ENCODE measurements at regions not wholly inside any gene's neighbourhood (a gene's known extent, or its start where the extent isn't known, plus 50 kb on each side); places are given as distances from the start of the nearest gene placed in this dataset.

DNA sequence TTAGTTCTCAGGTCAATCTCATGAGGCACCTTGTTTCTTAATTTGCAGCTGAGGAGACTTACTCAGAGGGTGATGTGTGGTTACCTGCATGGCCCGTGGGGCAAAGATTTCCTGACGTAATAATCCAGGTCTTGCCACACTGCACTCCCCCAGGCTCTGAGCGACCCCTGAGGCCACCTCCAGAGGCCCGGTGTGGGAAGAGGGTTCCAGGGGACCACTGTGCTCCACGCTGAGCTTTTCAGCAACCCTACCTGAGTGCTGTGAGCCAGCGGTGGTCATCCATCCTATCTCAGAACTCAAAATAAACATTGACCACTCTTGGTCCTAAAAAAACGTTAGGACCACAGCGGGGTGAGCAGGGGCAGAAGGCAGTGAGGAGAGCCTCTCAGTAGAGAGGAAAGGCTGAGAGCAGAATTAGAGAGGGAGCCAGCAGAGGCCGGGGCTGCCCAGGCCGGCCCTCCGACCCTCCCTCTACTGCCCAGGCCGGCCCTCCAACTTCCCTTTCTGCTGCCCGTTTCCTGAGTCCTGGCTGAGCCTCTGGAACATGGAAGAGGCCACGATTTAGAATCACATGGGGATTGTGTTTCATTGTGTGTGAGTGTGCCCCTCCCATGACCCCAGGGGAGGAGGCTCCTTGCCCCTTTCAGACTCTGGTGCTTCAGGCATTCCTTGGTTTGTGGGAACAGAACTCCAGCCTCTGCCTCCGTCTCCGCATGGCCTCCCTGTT is 188.2 kb upstream of the DIO3 start:
- intact Hi-C loops (cut with DNase I; ENCODE audit: low total_unique reads): no loop called here
- Histone ChIP-seq H3K9me3 (no peaks in the 10 kb centered on the region), H3K4me3 (no peak overlapping the region), H3K36me3 (no peaks in the 10 kb centered on the region), H3K27ac (no peak overlapping the region), H3K27me3 (peaks cover 0 to 2% of the 10 kb centered on the region in 2 donors), H3K4me1 (peaks cover 0 to 17% (median 9%) of the 10 kb centered on the region in 4 donors)
- TF ChIP-seq CTCF (IDR thresholded peaks at IDR 0.05): no peak
- no peak for DNase-seq

GRCh38 chr14:101373690-101374295 is 187.5 kb upstream of the DIO3 start:
- Histone ChIP-seq H3K4me1 (peaks cover 0 to 17% (median 9%) of the 10 kb centered on the region in 4 donors), H3K36me3 (no peaks in the 10 kb centered on the region), H3K27ac (no peak overlapping the region), H3K4me3 (no peak overlapping the region), H3K9me3 (no peaks in the 10 kb centered on the region), H3K27me3 (peaks cover 0 to 2% of the 10 kb centered on the region in 2 donors)
- DNase-seq: no peak
- intact Hi-C loops (cut with DNase I; ENCODE audit: low total_unique reads): no loop called here
- no peak for TF ChIP-seq CTCF (IDR thresholded peaks at IDR 0.05)

DNA sequence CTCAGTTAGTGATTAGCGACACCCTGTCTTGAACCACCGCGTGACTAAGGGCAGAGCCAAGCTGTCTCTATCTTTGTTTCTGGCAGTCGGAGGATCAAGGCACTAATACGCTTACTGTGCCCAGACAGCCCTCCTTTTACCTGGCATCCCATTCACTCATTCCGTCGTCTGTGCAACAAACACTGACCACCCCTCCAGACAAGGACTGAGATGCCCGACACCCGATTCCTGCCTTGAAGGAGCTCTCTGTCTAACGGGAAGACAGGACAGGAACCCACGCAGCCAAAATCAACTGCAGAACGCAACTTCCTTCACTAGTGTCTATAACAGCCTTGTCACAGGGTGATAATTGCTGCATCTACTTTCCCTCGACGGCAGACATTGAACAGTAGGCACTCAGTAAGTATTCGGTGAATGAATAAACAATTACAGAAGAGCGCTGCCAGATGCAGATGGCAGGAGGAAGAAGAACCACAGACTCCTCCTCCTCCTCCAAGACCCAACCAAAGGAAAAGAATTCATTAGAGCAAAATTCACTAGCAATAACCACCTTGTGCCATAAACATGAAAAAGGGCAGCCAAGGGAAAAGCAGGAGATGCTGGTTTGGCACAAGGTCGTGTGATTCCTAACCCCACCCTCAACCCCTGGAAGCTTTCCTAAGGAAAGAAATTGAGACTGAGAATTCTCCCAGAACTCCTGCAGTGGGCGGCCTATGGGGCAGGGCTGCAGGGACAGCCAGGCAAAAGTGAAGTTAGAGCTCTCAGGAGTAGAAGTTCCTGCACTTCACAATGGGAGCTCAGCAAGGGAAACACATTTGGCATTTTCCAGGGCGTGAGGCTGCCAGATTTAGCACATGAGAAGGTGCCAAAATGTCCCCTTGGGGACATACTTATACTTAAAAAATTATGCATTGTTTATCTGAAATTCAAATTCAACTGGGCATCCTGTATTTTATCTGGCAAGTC is 186.6 kb upstream of the DIO3 start:
- intact Hi-C loops (cut with DNase I; ENCODE audit: low total_unique reads): no loop called here
- TF ChIP-seq CTCF (IDR thresholded peaks at IDR 0.05): no peak
- Histone ChIP-seq H3K27me3 (peaks cover 0 to 2% of the 10 kb centered on the region in 2 donors), H3K27ac (no peak overlapping the region), H3K9me3 (no peaks in the 10 kb centered on the region), H3K4me1 (peaks cover 0 to 17% (median 9%) of the 10 kb centered on the region in 4 donors), H3K36me3 (no peaks in the 10 kb centered on the region), H3K4me3 (no peak overlapping the region)
- no peak for DNase-seq

DNA sequence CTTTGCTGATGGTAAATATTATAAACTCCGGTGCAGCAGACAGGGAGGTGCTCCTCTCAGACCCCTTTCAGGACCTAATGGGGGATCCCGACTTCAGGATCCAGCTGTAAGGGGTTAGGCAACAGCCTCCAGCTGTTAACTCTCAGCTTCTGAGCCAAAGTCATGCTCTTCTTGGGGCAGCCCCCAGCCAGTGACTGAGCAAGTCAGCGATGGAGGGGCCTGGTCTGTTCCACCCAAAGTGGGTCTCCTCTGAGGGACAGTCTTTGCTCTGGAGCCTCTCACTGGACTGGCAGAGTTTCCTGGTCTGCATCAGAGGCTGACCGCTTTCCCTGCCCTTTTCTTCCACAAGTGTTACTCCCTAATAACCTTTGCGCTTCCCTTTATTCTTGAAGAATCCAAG is 184.2 kb upstream of the DIO3 start:
- intact Hi-C loops (cut with DNase I; ENCODE audit: low total_unique reads): no loop called here
- no peaks in the 10 kb centered on the region for H3K36me3 ChIP-seq
- DNase-seq: no peak
- peaks cover 0 to 7% (median 0%) of the 10 kb centered on the region in 3 donors for H3K9me3 ChIP-seq
- H3K4me3 ChIP-seq: no peak overlapping the region
- H3K27ac ChIP-seq: no peak overlapping the region
- TF ChIP-seq CTCF (IDR thresholded peaks at IDR 0.05): no peak
- peaks cover 0 to 2% of the 10 kb centered on the region in 2 donors for H3K27me3 ChIP-seq
- peaks cover 0 to 17% (median 9%) of the 10 kb centered on the region in 4 donors for H3K4me1 ChIP-seq

GRCh38 chr14:101379842-101380241 is 181.5 kb upstream of the DIO3 start:
- no peaks in the 10 kb centered on the region for H3K36me3 ChIP-seq
- H3K9me3 ChIP-seq: peaks cover 0 to 16% (median 16%) of the 10 kb centered on the region in 3 donors
- no peaks in the 10 kb centered on the region for H3K27me3 ChIP-seq
- intact Hi-C loops (cut with DNase I; ENCODE audit: low total_unique reads): no loop called here
- TF ChIP-seq CTCF (IDR thresholded peaks at IDR 0.05): no peak
- H3K27ac ChIP-seq: no peak overlapping the region
- no peak overlapping the region for H3K4me3 ChIP-seq
- DNase-seq: no peak
- H3K4me1 ChIP-seq: peaks cover 0 to 7% (median 4%) of the 10 kb centered on the region in 4 donors

Measured in tibial artery (tissue), 4 donors.